ENCODE measurements at regions not wholly inside any gene's neighbourhood (a gene's known extent, or its start where the extent isn't known, plus 50 kb on each side); places are given as distances from the start of the nearest gene placed in this dataset.

GRCh38 chr2:12548906-12549305 lies 167.8 kb upstream of the TRIB2 start:
- H3K4me1 Mint-ChIP-seq = peaks cover under 1 to 15% (median 11%) of the 10 kb centered on the region in 4 donors
- H3K27me3 ChIP-seq (ENCODE audit: insufficient read depth, low read length) = no peaks in the 10 kb centered on the region

GRCh38 chr2:12549641-12550040 lies 167.1 kb upstream of the TRIB2 start:
- Histone ChIP-seq H3K4me1 (ENCODE audit: insufficient read depth, low read length) (peaks cover 6% of the 10 kb centered on the region), H3K27me3 (ENCODE audit: insufficient read depth, low read length) (no peaks in the 10 kb centered on the region), H3K27ac (ENCODE audit: low read depth, low read length) (no peak overlapping the region), H3K9me3 (ENCODE audit: control insufficient read depth in 1 of 2, low read length in 2 of 2) (no peaks in the 10 kb centered on the region), H3K36me3 (ENCODE audit: insufficient read depth, low read length) (no peaks in the 10 kb centered on the region), H3K4me3 (ENCODE audit: low read length in 2 of 2) (no peak overlapping the region)
- peaks cover 7 to 22% (median 16%) of the 10 kb centered on the region in 4 donors for H3K4me1 Mint-ChIP-seq
- no peaks in the 10 kb centered on the region for H3K9me3 Mint-ChIP-seq
- no peak overlapping the region for H3K4me3 Mint-ChIP-seq
- H3K27ac Mint-ChIP-seq = no peak overlapping the region
- CTCF ChIA-PET (ENCODE audit: partially characterized antibody) = interaction anchor here (1.1 to 1.5 kb wide), 3 partner anchors 20 to 166 kb away, joined by 3 to 5 read pairs (median 3); no protein-coding TSS in a partner anchor
- POLR2A ChIA-PET (ENCODE audit: partially characterized antibody) = no interaction called here
- intact Hi-C loops (cut with micrococcal nuclease) = no loop called here
- no peak for DNase-seq
- H3K27me3 Mint-ChIP-seq = no peaks in the 10 kb centered on the region
- no peaks in the 10 kb centered on the region for H3K36me3 Mint-ChIP-seq

More at GRCh38 chr2:12548906-12549305, 167.8 kb upstream of the TRIB2 start:
- POLR2A ChIA-PET (ENCODE audit: partially characterized antibody) = interaction anchor here (0.8 to 2.8 kb wide), 2 partner anchors 8 to 61 kb away, joined by 3 to 12 read pairs; no protein-coding TSS in a partner anchor
- no peaks in the 10 kb centered on the region for H3K9me3 Mint-ChIP-seq
- CTCF ChIA-PET (ENCODE audit: partially characterized antibody) = interaction anchor here (0.6 to 1.5 kb wide), 4 partner anchors 20 to 167 kb away, joined by 3 to 5 read pairs (median 3); no protein-coding TSS in a partner anchor
- intact Hi-C loops (cut with micrococcal nuclease) = no loop called here
- no peaks in the 10 kb centered on the region for H3K27me3 Mint-ChIP-seq
- Histone ChIP-seq H3K9me3 (ENCODE audit: control insufficient read depth in 1 of 2, low read length in 2 of 2) (no peaks in the 10 kb centered on the region), H3K27ac (ENCODE audit: low read depth, low read length) (no peak overlapping the region), H3K36me3 (ENCODE audit: insufficient read depth, low read length) (no peaks in the 10 kb centered on the region), H3K4me3 (ENCODE audit: low read length in 2 of 2) (no peak overlapping the region), H3K4me1 (ENCODE audit: insufficient read depth, low read length) (no peaks in the 10 kb centered on the region)
- no peak for DNase-seq
- no peaks in the 10 kb centered on the region for H3K36me3 Mint-ChIP-seq
- H3K27ac Mint-ChIP-seq = no peak overlapping the region
- no peak overlapping the region for H3K4me3 Mint-ChIP-seq

- Mint-ChIP-seq H3K4me1 (peaks cover 32 to 47% (median 34%) of the 10 kb centered on the region in 4 donors), H3K4me3 (no peak overlapping the region), H3K36me3 (no peaks in the 10 kb centered on the region), H3K9me3 (no peaks in the 10 kb centered on the region), H3K27me3 (no peaks in the 10 kb centered on the region), H3K27ac (peak overlapping the region in 1 of 7 donors; percentile 7)
- no peaks in the 10 kb centered on the region for H3K36me3 ChIP-seq (ENCODE audit: insufficient read depth, low read length)
- ChIA-PET CTCF (ENCODE audit: partially characterized antibody) (interaction anchor here (0.9 kb wide), 1 partner anchor 13 kb away, joined by 3 read pairs; no protein-coding TSS in a partner anchor), POLR2A (ENCODE audit: partially characterized antibody) (no interaction called here)
- no peak overlapping the region for H3K4me3 ChIP-seq (ENCODE audit: low read length in 2 of 2)
- H3K9me3 ChIP-seq (ENCODE audit: control insufficient read depth in 1 of 2, low read length in 2 of 2) = no peaks in the 10 kb centered on the region
- H3K4me1 ChIP-seq (ENCODE audit: insufficient read depth, low read length) = peaks cover 29% of the 10 kb centered on the region
- intact Hi-C loops (cut with micrococcal nuclease) = no loop called here
- no peak overlapping the region for H3K27ac ChIP-seq (ENCODE audit: low read depth, low read length)
- no peak for DNase-seq
- no peaks in the 10 kb centered on the region for H3K27me3 ChIP-seq (ENCODE audit: insufficient read depth, low read length)
These were observed 164.6 kb upstream of the TRIB2 start for GRCh38 chr2:12552092-12552491.

- Mint-ChIP-seq H3K9me3 (no peaks in the 10 kb centered on the region), H3K4me1 (peaks cover 33 to 49% (median 38%) of the 10 kb centered on the region in 4 donors), H3K4me3 (peak overlapping the region in 6 of 8 donors; percentile 27 to 75 (median 56)), H3K27me3 (no peaks in the 10 kb centered on the region), H3K36me3 (no peaks in the 10 kb centered on the region), H3K27ac (peak overlapping the region; percentile 74 to 94 (median 87))
- intact Hi-C loops (cut with micrococcal nuclease) = loop anchor here (2.0 to 5.0 kb wide), 4 partner anchors 57 to 162 kb away; partner anchors contain the start of gene TRIB2
- DNase-seq = no peak
- H3K9me3 ChIP-seq (ENCODE audit: control insufficient read depth in 1 of 2, low read length in 2 of 2) = no peaks in the 10 kb centered on the region
- H3K27ac ChIP-seq (ENCODE audit: low read depth, low read length) = no peak overlapping the region
- no peak overlapping the region for H3K4me3 ChIP-seq (ENCODE audit: low read length in 2 of 2)
- H3K4me1 ChIP-seq (ENCODE audit: insufficient read depth, low read length) = peaks cover 31% of the 10 kb centered on the region
- POLR2A ChIA-PET (ENCODE audit: partially characterized antibody) = interaction anchor here (1.2 to 3.8 kb wide), 5 partner anchors 53 to 162 kb away, joined by 4 to 33 read pairs (median 4); partner anchors contain the start of gene TRIB2
- H3K27me3 ChIP-seq (ENCODE audit: insufficient read depth, low read length) = no peaks in the 10 kb centered on the region
- H3K36me3 ChIP-seq (ENCODE audit: insufficient read depth, low read length) = no peaks in the 10 kb centered on the region
- CTCF ChIA-PET (ENCODE audit: partially characterized antibody) = interaction anchor here (0.8 to 1.6 kb wide), 3 partner anchors 10 to 162 kb away, joined by 3 read pairs; no protein-coding TSS in a partner anchor
These were observed 162.3 kb upstream of the TRIB2 start for GRCh38 chr2:12554224-12555011.

- H3K4me1 ChIP-seq (ENCODE audit: insufficient read depth, low read length) = peaks cover 31% of the 10 kb centered on the region
- peaks cover 33 to 49% (median 38%) of the 10 kb centered on the region in 4 donors for H3K4me1 Mint-ChIP-seq
- H3K27ac ChIP-seq (ENCODE audit: low read depth, low read length) = no peak overlapping the region
- peak overlapping the region; percentile 6 to 75 (median 56) for H3K4me3 Mint-ChIP-seq
- intact Hi-C loops (cut with micrococcal nuclease) = loop anchor here (2.0 to 5.0 kb wide), 4 partner anchors 58 to 162 kb away; partner anchors contain the start of gene TRIB2
- no peaks in the 10 kb centered on the region for H3K27me3 ChIP-seq (ENCODE audit: insufficient read depth, low read length)
- H3K9me3 Mint-ChIP-seq = no peaks in the 10 kb centered on the region
- H3K27ac Mint-ChIP-seq = peak overlapping the region; percentile 74 to 94 (median 87)
- ChIA-PET CTCF (ENCODE audit: partially characterized antibody) (interaction anchor here (0.8 to 1.3 kb wide), 4 partner anchors 20 to 211 kb away, joined by 3 read pairs; no protein-coding TSS in a partner anchor), POLR2A (ENCODE audit: partially characterized antibody) (interaction anchor here (1.2 to 3.8 kb wide), 8 partner anchors 14 to 161 kb away, joined by 3 to 33 read pairs (median 4); partner anchors contain the start of gene TRIB2)
- H3K27me3 Mint-ChIP-seq = no peaks in the 10 kb centered on the region
- DNase-seq = peak in 2 of 5 donors; percentile 18 to 19
- H3K9me3 ChIP-seq (ENCODE audit: control insufficient read depth in 1 of 2, low read length in 2 of 2) = no peaks in the 10 kb centered on the region
- no peaks in the 10 kb centered on the region for H3K36me3 Mint-ChIP-seq
- H3K36me3 ChIP-seq (ENCODE audit: insufficient read depth, low read length) = no peaks in the 10 kb centered on the region
- H3K4me3 ChIP-seq (ENCODE audit: low read length in 2 of 2) = no peak overlapping the region
These were observed 161.6 kb upstream of the TRIB2 start for GRCh38 chr2:12555012-12555645.

GRCh38 chr2:12556762-12557161 lies 160.0 kb upstream of the TRIB2 start:
- ChIA-PET POLR2A (ENCODE audit: partially characterized antibody) (interaction anchor here (0.8 to 3.8 kb wide), 16 partner anchors 9 to 162 kb away, joined by 3 to 33 read pairs (median 3); partner anchors contain the start of gene TRIB2), CTCF (ENCODE audit: partially characterized antibody) (interaction anchor here (1.0 to 1.9 kb wide), 5 partner anchors 50 to 161 kb away, joined by 3 to 13 read pairs (median 3); partner anchors contain the start of gene TRIB2)
- Histone ChIP-seq H3K4me1 (ENCODE audit: insufficient read depth, low read length) (peaks cover 31% of the 10 kb centered on the region), H3K36me3 (ENCODE audit: insufficient read depth, low read length) (no peaks in the 10 kb centered on the region), H3K4me3 (ENCODE audit: low read length in 2 of 2) (no peak overlapping the region), H3K27ac (ENCODE audit: low read depth, low read length) (no peak overlapping the region), H3K9me3 (ENCODE audit: control insufficient read depth in 1 of 2, low read length in 2 of 2) (no peaks in the 10 kb centered on the region), H3K27me3 (ENCODE audit: insufficient read depth, low read length) (no peaks in the 10 kb centered on the region)
- intact Hi-C loops (cut with micrococcal nuclease) = loop anchor here (5.0 kb wide), 3 partner anchors 59 to 139 kb away; no protein-coding TSS in a partner anchor
- no peaks in the 10 kb centered on the region for H3K27me3 Mint-ChIP-seq
- peak overlapping the region; percentile 52 to 86 (median 68) for H3K27ac Mint-ChIP-seq
- peaks cover 32 to 49% (median 38%) of the 10 kb centered on the region in 4 donors for H3K4me1 Mint-ChIP-seq
- H3K36me3 Mint-ChIP-seq = no peaks in the 10 kb centered on the region
- H3K9me3 Mint-ChIP-seq = no peaks in the 10 kb centered on the region
- peak in 2 of 5 donors; percentile 6 to 32 for DNase-seq
- H3K4me3 Mint-ChIP-seq = peak overlapping the region in 4 of 8 donors; percentile 9 to 39 (median 28)

Measured in CD4-positive, alpha-beta memory T cell (primary cell).